HepG2 (cell line): ENCODE measurements at regions not wholly inside any gene's neighbourhood (a gene's known extent, or its start where the extent isn't known, plus 50 kb on each side); places are given as distances from the start of the nearest gene placed in this dataset.

Source experiments
- ATF7-NPFF ChIP-seq: sonication (generic); formaldehyde crosslinking; IDR thresholded peaks from 2 replicates; pipeline ENCODE4 v1.8.1; 2023; ENCODE audit warnings: mild to moderate bottlenecking, low read depth, missing genetic modification reagents, moderate library complexity
- ETV6 ChIP-seq: sonication (generic); formaldehyde crosslinking; conservative IDR thresholded peaks from 2 replicates; pipeline ENCODE4 v1.4.0; 2020; ENCODE audit warnings: missing genetic modification reagents
- MAZ ChIP-seq, 2 experiments: sonication (generic) in 1 of 2; formaldehyde crosslinking in 1 of 2; IDR thresholded peaks; 2 replicates each; pipeline versions ENCODE4 v1.5.0 to v1.6.1; 2012 to 2020; ENCODE audit warnings: low read depth in 2 of 2, mild to moderate bottlenecking in 2 of 2, borderline replicate concordance in 1 of 2, improper control_type of control experiment in 1 of 2, low read length in 1 of 2, missing genetic modification reagents in 1 of 2, moderate library complexity in 1 of 2
- PHF8 ChIP-seq: sonication (generic); formaldehyde crosslinking; IDR thresholded peaks from 2 replicates; pipeline ENCODE4 v1.5.0; 2020; ENCODE audit warnings: missing genetic modification reagents
- PLSCR1 ChIP-seq: sonication (generic); formaldehyde crosslinking; IDR thresholded peaks from 2 replicates; pipeline ENCODE4 v1.5.0; 2020; ENCODE audit warnings: missing genetic modification reagents, mild to moderate bottlenecking, borderline replicate concordance
- RXRB ChIP-seq: IDR thresholded peaks from 2 replicates; pipeline ENCODE4 v1.6.1; 2016; ENCODE audit warnings: borderline replicate concordance, missing genetic modification reagents, missing compliant biosample characterization
- TCF7 ChIP-seq: sonication (generic); IDR thresholded peaks from 2 replicates; pipeline ENCODE4 v1.6.1; 2016; ENCODE audit warnings: antibody characterized with exemption, low read depth
- U2AF2 ChIP-seq: fragments of 200-400 bp; formaldehyde crosslinking; IDR thresholded peaks from 2 replicates; pipeline ENCODE4 v1.6.1; 2017; ENCODE audit warnings: low read depth, mild to moderate bottlenecking, low read length
- ZFP1 ChIP-seq: IDR thresholded peaks from 2 replicates; pipeline ENCODE4 v1.6.1; 2016
- ZFP62 ChIP-seq: sonication (generic); formaldehyde crosslinking; IDR thresholded peaks from 2 replicates; pipeline ENCODE4 v1.4.0; 2020; ENCODE audit warnings: missing genetic modification reagents
- ZNF101 ChIP-seq: sonication (generic); formaldehyde crosslinking; IDR thresholded peaks from 2 replicates; pipeline ENCODE4 v1.4.0; 2020; ENCODE audit warnings: mild to moderate bottlenecking, low read depth, missing genetic modification reagents, borderline replicate concordance
- ZNF17 ChIP-seq: sonication (generic); formaldehyde crosslinking; IDR thresholded peaks from 2 replicates; pipeline ENCODE4 v1.5.0; 2020; ENCODE audit warnings: mild to moderate bottlenecking, missing genetic modification reagents
- TF ChIP-seq, protein P1 (sequence below): sonication (generic); formaldehyde crosslinking; conservative IDR thresholded peaks from 2 replicates; pipeline ENCODE4 v1.4.0; 2020; ENCODE audit warnings: missing genetic modification reagents
- TF ChIP-seq, protein P2 (sequence below): sonication (generic); formaldehyde crosslinking; IDR thresholded peaks from 2 replicates; pipeline ENCODE4 v1.4.0; 2020; ENCODE audit warnings: missing genetic modification reagents
- TF ChIP-seq, protein P3 (sequence below): sonication (generic); formaldehyde crosslinking; IDR thresholded peaks from 2 replicates; pipeline ENCODE4 v1.4.0; 2020; ENCODE audit warnings: mild to moderate bottlenecking, low read depth, missing genetic modification reagents
- TF ChIP-seq, protein P4 (sequence below): IDR thresholded peaks from 2 replicates; pipeline ENCODE4 v1.6.1; 2016
- TF ChIP-seq, protein P5 (sequence below): sonication (generic); formaldehyde crosslinking; IDR thresholded peaks from 2 replicates; pipeline ENCODE4 v1.9.0; 2021; ENCODE audit warnings: missing genetic modification reagents, borderline replicate concordance
- TF ChIP-seq, protein P6 (sequence below): IDR thresholded peaks from 2 replicates; pipeline ENCODE4 v1.6.1; 2016

- TF ChIP-seq, protein P1, sequence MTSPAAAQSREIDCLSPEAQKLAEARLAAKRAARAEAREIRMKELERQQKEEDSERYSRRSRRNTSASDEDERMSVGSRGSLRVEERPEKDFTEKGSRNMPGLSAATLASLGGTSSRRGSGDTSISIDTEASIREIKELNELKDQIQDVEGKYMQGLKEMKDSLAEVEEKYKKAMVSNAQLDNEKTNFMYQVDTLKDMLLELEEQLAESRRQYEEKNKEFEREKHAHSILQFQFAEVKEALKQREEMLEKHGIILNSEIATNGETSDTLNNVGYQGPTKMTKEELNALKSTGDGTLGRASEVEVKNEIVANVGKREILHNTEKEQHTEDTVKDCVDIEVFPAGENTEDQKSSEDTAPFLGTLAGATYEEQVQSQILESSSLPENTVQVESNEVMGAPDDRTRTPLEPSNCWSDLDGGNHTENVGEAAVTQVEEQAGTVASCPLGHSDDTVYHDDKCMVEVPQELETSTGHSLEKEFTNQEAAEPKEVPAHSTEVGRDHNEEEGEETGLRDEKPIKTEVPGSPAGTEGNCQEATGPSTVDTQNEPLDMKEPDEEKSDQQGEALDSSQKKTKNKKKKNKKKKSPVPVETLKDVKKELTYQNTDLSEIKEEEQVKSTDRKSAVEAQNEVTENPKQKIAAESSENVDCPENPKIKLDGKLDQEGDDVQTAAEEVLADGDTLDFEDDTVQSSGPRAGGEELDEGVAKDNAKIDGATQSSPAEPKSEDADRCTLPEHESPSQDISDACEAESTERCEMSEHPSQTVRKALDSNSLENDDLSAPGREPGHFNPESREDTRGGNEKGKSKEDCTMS (CRISPR knock-in tag): no peak
- TF ChIP-seq RXRB (CRISPR knock-in tag) (peak; percentile 73), ATF7-NPFF (peak; percentile 52; the same call in 1 of the 2 replicates), PLSCR1 (CRISPR knock-in tag) (no peak), MAZ (IDR thresholded peaks at IDR 0.05; ENCODE audit: borderline replicate concordance, low read depth, low read length) (no peak), MAZ (CRISPR knock-in tag; IDR thresholded peaks at IDR 0.05; ENCODE audit: low read depth) (no peak), ZNF17 (no peak), ETV6 (CRISPR knock-in tag) (no peak), TCF7 (peak; percentile 23; the same call in 1 of the 2 replicates), ZNF101 (CRISPR knock-in tag) (no peak), ZFP1 (no peak; the same call in 1 of the 2 replicates), U2AF2 (no peak), PHF8 (CRISPR knock-in tag) (0 out of 2 replicates have a peak, but pooled peaks have one; percentile 15), ZFP62 (no peak)
- TF ChIP-seq, protein P2, sequence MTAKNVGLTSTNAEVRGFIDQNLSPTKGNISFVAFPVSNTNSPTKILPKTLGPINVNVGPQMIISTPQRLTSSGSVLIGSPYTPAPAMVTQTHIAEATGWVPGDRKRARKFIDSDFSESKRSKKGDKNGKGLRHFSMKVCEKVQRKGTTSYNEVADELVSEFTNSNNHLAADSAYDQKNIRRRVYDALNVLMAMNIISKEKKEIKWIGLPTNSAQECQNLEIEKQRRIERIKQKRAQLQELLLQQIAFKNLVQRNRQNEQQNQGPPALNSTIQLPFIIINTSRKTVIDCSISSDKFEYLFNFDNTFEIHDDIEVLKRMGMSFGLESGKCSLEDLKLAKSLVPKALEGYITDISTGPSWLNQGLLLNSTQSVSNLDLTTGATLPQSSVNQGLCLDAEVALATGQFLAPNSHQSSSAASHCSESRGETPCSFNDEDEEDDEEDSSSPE: peak; percentile 29; the same call in 1 of the 2 replicates
- TF ChIP-seq, protein P3, sequence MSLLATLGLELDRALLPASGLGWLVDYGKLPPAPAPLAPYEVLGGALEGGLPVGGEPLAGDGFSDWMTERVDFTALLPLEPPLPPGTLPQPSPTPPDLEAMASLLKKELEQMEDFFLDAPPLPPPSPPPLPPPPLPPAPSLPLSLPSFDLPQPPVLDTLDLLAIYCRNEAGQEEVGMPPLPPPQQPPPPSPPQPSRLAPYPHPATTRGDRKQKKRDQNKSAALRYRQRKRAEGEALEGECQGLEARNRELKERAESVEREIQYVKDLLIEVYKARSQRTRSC: no peak
- TF ChIP-seq, protein P4, sequence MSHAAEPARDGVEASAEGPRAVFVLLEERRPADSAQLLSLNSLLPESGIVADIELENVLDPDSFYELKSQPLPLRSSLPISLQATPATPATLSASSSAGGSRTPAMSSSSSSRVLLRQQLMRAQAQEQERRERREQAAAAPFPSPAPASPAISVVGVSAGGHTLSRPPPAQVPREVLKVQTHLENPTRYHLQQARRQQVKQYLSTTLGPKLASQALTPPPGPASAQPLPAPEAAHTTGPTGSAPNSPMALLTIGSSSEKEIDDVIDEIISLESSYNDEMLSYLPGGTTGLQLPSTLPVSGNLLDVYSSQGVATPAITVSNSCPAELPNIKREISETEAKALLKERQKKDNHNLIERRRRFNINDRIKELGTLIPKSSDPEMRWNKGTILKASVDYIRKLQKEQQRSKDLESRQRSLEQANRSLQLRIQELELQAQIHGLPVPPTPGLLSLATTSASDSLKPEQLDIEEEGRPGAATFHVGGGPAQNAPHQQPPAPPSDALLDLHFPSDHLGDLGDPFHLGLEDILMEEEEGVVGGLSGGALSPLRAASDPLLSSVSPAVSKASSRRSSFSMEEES (CRISPR knock-in tag): no peak
- TF ChIP-seq, protein P5, sequence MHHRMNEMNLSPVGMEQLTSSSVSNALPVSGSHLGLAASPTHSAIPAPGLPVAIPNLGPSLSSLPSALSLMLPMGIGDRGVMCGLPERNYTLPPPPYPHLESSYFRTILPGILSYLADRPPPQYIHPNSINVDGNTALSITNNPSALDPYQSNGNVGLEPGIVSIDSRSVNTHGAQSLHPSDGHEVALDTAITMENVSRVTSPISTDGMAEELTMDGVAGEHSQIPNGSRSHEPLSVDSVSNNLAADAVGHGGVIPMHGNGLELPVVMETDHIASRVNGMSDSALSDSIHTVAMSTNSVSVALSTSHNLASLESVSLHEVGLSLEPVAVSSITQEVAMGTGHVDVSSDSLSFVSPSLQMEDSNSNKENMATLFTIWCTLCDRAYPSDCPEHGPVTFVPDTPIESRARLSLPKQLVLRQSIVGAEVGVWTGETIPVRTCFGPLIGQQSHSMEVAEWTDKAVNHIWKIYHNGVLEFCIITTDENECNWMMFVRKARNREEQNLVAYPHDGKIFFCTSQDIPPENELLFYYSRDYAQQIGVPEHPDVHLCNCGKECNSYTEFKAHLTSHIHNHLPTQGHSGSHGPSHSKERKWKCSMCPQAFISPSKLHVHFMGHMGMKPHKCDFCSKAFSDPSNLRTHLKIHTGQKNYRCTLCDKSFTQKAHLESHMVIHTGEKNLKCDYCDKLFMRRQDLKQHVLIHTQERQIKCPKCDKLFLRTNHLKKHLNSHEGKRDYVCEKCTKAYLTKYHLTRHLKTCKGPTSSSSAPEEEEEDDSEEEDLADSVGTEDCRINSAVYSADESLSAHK (CRISPR knock-in tag): no peak
- TF ChIP-seq, protein P6, sequence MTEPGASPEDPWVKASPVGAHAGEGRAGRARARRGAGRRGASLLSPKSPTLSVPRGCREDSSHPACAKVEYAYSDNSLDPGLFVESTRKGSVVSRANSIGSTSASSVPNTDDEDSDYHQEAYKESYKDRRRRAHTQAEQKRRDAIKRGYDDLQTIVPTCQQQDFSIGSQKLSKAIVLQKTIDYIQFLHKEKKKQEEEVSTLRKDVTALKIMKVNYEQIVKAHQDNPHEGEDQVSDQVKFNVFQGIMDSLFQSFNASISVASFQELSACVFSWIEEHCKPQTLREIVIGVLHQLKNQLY (CRISPR knock-in tag): 0 out of 2 replicates have a peak, but pooled peaks have one; percentile 8
These were observed 189.1 kb upstream of the KBTBD8 start (continued) for GRCh38 chr3:66808891-66809594.
